ENCODE measurements at regions not wholly inside any gene's neighbourhood (a gene's known extent, or its start where the extent isn't known, plus 50 kb on each side); places are given as distances from the start of the nearest gene placed in this dataset.

GRCh38 chr1:157247005-157247763, 109.0 kb upstream of the ETV3 start:
- H3K4me1 ChIP-seq (ENCODE audit: control insufficient read depth, extremely low read depth, insufficient read depth, low read length) = no peaks in the 10 kb centered on the region
- no peaks in the 10 kb centered on the region for H3K36me3 ChIP-seq (ENCODE audit: control insufficient read depth, insufficient read depth, low read length)
- H2AFZ ChIP-seq (ENCODE audit: low read length) = no peak overlapping the region
- H3K79me2 ChIP-seq (ENCODE audit: control insufficient read depth, insufficient read depth, low read length) = no peaks in the 10 kb centered on the region
- H4K20me1 ChIP-seq (ENCODE audit: control insufficient read depth, extremely low read depth, insufficient read depth, low read length) = no peaks in the 10 kb centered on the region
- H3K27me3 ChIP-seq (ENCODE audit: control insufficient read depth, insufficient read depth, low read length) = no peaks in the 10 kb centered on the region
- H3K9me3 ChIP-seq (ENCODE audit: control insufficient read depth, insufficient read depth, low read depth, low read length) = no peaks in the 10 kb centered on the region
- no peak overlapping the region for H3K27ac ChIP-seq (ENCODE audit: insufficient read depth, low read length)
- TF ChIP-seq, protein P1, sequence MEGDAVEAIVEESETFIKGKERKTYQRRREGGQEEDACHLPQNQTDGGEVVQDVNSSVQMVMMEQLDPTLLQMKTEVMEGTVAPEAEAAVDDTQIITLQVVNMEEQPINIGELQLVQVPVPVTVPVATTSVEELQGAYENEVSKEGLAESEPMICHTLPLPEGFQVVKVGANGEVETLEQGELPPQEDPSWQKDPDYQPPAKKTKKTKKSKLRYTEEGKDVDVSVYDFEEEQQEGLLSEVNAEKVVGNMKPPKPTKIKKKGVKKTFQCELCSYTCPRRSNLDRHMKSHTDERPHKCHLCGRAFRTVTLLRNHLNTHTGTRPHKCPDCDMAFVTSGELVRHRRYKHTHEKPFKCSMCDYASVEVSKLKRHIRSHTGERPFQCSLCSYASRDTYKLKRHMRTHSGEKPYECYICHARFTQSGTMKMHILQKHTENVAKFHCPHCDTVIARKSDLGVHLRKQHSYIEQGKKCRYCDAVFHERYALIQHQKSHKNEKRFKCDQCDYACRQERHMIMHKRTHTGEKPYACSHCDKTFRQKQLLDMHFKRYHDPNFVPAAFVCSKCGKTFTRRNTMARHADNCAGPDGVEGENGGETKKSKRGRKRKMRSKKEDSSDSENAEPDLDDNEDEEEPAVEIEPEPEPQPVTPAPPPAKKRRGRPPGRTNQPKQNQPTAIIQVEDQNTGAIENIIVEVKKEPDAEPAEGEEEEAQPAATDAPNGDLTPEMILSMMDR (conservative IDR thresholded peaks at IDR 0.05 in 1 of 2, IDR thresholded peaks at IDR 0.05 in 1 of 2; ENCODE audit: low read depth in 1 of 2, low read length in 2 of 2) = no peak
- no peak for TF ChIP-seq EZH2 (IDR thresholded peaks at IDR 0.05; ENCODE audit: low read length, missing control alignments)
- no peak overlapping the region for H3K9ac ChIP-seq (ENCODE audit: insufficient read depth, low read length)
- H3K4me3 ChIP-seq (replicated peaks in 1 of 4; ENCODE audit: control extremely low read depth in 1 of 4, insufficient read depth in 1 of 4, low read depth in 3 of 4, low read length in 4 of 4) = no peak overlapping the region
- H3K4me2 ChIP-seq (ENCODE audit: extremely low read depth, insufficient read depth, low read length) = no peak overlapping the region
- no peak for DNase-seq (ENCODE audit: low read depth in 2 of 2)

GRCh38 chr1:157245823-157246222, 107.6 kb upstream of the ETV3 start:
- Histone ChIP-seq H3K9ac (ENCODE audit: insufficient read depth, low read length) (no peak overlapping the region), H3K4me3 (replicated peaks in 1 of 4; ENCODE audit: control extremely low read depth in 1 of 4, insufficient read depth in 1 of 4, low read depth in 3 of 4, low read length in 4 of 4) (no peak overlapping the region), H3K36me3 (ENCODE audit: control insufficient read depth, insufficient read depth, low read length) (no peaks in the 10 kb centered on the region), H3K79me2 (ENCODE audit: control insufficient read depth, insufficient read depth, low read length) (no peaks in the 10 kb centered on the region), H3K27ac (ENCODE audit: insufficient read depth, low read length) (no peak overlapping the region), H3K27me3 (ENCODE audit: control insufficient read depth, insufficient read depth, low read length) (no peaks in the 10 kb centered on the region), H2AFZ (ENCODE audit: low read length) (no peak overlapping the region), H3K9me3 (ENCODE audit: control insufficient read depth, insufficient read depth, low read depth, low read length) (no peaks in the 10 kb centered on the region), H3K4me1 (ENCODE audit: control insufficient read depth, extremely low read depth, insufficient read depth, low read length) (no peaks in the 10 kb centered on the region), H4K20me1 (ENCODE audit: control insufficient read depth, extremely low read depth, insufficient read depth, low read length) (no peaks in the 10 kb centered on the region), H3K4me2 (ENCODE audit: extremely low read depth, insufficient read depth, low read length) (no peak overlapping the region)
- no peak for DNase-seq (ENCODE audit: low read depth in 2 of 2)
- TF ChIP-seq, protein P1 (conservative IDR thresholded peaks at IDR 0.05 in 1 of 2, IDR thresholded peaks at IDR 0.05 in 1 of 2; ENCODE audit: low read depth in 1 of 2, low read length in 2 of 2) = no peak
- TF ChIP-seq EZH2 (IDR thresholded peaks at IDR 0.05; ENCODE audit: low read length, missing control alignments) = no peak

DNA sequence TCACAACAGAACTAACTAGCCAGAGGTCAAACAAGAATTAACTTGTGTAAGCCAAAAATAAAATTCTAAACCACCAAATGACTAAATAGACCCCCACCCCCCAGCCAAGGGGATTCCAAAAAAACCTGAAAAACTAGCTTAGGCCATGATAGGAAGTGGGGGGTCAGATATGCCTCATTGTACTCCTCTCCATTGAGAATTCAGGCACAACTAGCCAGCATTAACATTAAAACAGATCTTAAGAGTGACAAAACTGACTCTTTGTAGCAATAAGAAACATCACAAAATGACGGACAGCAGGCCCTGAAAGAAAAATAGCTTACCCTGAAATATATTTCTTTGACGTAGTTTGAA, 103.0 kb upstream of the ETV3 start:
- no peak overlapping the region for H3K9ac ChIP-seq (ENCODE audit: insufficient read depth, low read length)
- H3K79me2 ChIP-seq (ENCODE audit: control insufficient read depth, insufficient read depth, low read length) = no peaks in the 10 kb centered on the region
- no peak for DNase-seq (ENCODE audit: low read depth in 2 of 2)
- no peaks in the 10 kb centered on the region for H4K20me1 ChIP-seq (ENCODE audit: control insufficient read depth, extremely low read depth, insufficient read depth, low read length)
- H3K9me3 ChIP-seq (ENCODE audit: control insufficient read depth, insufficient read depth, low read depth, low read length) = no peaks in the 10 kb centered on the region
- H3K27me3 ChIP-seq (ENCODE audit: control insufficient read depth, insufficient read depth, low read length) = no peaks in the 10 kb centered on the region
- H3K4me3 ChIP-seq (replicated peaks in 1 of 4; ENCODE audit: control extremely low read depth in 1 of 4, insufficient read depth in 1 of 4, low read depth in 3 of 4, low read length in 4 of 4) = no peak overlapping the region
- H3K27ac ChIP-seq (ENCODE audit: insufficient read depth, low read length) = no peak overlapping the region
- TF ChIP-seq, protein P1 (conservative IDR thresholded peaks at IDR 0.05 in 1 of 2, IDR thresholded peaks at IDR 0.05 in 1 of 2; ENCODE audit: low read depth in 1 of 2, low read length in 2 of 2) = no peak
- TF ChIP-seq EZH2 (IDR thresholded peaks at IDR 0.05; ENCODE audit: low read length, missing control alignments) = no peak
- H3K36me3 ChIP-seq (ENCODE audit: control insufficient read depth, insufficient read depth, low read length) = no peaks in the 10 kb centered on the region
- H3K4me2 ChIP-seq (ENCODE audit: extremely low read depth, insufficient read depth, low read length) = no peak overlapping the region
- H2AFZ ChIP-seq (ENCODE audit: low read length) = no peak overlapping the region
- no peaks in the 10 kb centered on the region for H3K4me1 ChIP-seq (ENCODE audit: control insufficient read depth, extremely low read depth, insufficient read depth, low read length)

All from fibroblast of lung (primary cell).